ENCODE measurements at regions not wholly inside any gene's neighbourhood (a gene's known extent, or its start where the extent isn't known, plus 50 kb on each side); places are given as distances from the start of the nearest gene placed in this dataset.

DNA sequence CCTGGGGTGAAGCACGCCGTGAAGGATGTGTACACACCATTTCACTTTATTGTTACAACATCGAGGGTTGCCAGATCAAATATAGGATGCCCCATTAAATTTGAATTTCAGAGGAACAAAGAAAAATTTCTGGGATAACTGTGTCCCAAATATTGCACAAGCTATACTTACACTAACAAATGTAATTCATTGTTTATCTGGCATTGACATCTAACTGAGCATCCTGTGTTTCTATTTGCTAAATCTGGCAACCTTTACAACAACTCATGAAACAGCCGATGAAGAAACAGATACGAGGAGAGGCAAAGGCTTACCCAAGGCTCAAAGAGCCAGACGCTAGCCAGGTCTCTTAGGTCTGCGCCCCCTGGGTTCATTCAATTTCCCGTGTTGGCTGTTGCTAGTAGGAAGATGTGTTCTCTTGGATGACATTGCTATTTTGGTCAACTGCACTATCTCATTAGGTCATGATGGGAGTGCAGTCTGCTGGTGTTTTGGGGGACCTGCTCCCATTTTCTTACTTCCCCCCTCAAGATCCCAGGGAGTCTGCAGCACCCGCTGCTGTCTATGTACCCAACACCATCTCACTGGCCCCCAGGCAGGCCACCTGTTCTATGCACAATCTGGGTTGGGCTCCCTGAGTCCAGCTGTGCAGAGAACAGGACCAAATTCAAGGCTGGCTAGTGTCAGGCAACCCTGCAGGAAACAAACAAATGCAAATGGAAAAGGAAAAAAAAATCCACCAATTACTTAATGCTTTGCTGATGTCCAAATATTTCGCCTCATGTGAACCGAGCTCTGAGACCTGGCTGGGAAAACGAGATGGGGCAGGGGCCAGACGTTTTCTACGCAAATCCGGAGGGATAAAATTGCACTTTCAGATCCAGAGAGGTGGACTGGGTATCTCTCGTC is 560.9 kb downstream of the MIAT start:
- H3K9me3 ChIP-seq, result peaks cover 0 to 5% of the 10 kb centered on the region in 2 donors
- no peak for DNase-seq (ENCODE audit: low spot score)
- H3K27me3 ChIP-seq, result no peaks in the 10 kb centered on the region
- H3K4me3 ChIP-seq, result no peak overlapping the region
- TF ChIP-seq CTCF (IDR thresholded peaks at IDR 0.05), result no peak
- peaks cover 0 to 23% of the 10 kb centered on the region in 2 donors for H3K4me1 ChIP-seq
- peak overlapping the region in 1 of 2 donors; percentile 51 for H3K27ac ChIP-seq
- no peaks in the 10 kb centered on the region for H3K36me3 ChIP-seq

- no peaks in the 10 kb centered on the region for H3K27me3 ChIP-seq
- peak overlapping the region; percentile 11 to 51 for H3K27ac ChIP-seq
- no peak for DNase-seq (ENCODE audit: low spot score)
These were observed 561.6 kb downstream of the MIAT start for GRCh38 chr22:27219036-27219435.

GRCh38 chr22:27220339-27220738 is 563.0 kb downstream of the MIAT start:
- TF ChIP-seq CTCF (IDR thresholded peaks at IDR 0.05), result no peak
- Histone ChIP-seq H3K36me3 (no peaks in the 10 kb centered on the region), H3K4me1 (peaks cover 0 to 19% of the 10 kb centered on the region in 2 donors), H3K9me3 (peaks cover 0 to 7% of the 10 kb centered on the region in 2 donors), H3K27ac (peak overlapping the region in 1 of 2 donors; percentile 51), H3K4me3 (no peak overlapping the region), H3K27me3 (no peaks in the 10 kb centered on the region)
- no peak for DNase-seq (ENCODE audit: low spot score)

More at GRCh38 chr22:27219036-27219435, 561.6 kb downstream of the MIAT start:
- Histone ChIP-seq H3K9me3 (peaks cover 0 to 7% of the 10 kb centered on the region in 2 donors), H3K4me1 (peaks cover 0 to 18% of the 10 kb centered on the region in 2 donors), H3K4me3 (no peak overlapping the region), H3K36me3 (no peaks in the 10 kb centered on the region)
- TF ChIP-seq CTCF (IDR thresholded peaks at IDR 0.05), result no peak

GRCh38 chr22:27222178-27222577 is 564.8 kb downstream of the MIAT start:
- Histone ChIP-seq H3K4me1 (peaks cover 0 to 19% of the 10 kb centered on the region in 2 donors), H3K4me3 (no peak overlapping the region), H3K27me3 (no peaks in the 10 kb centered on the region), H3K27ac (no peak overlapping the region), H3K9me3 (peaks cover 0 to 7% of the 10 kb centered on the region in 2 donors), H3K36me3 (no peaks in the 10 kb centered on the region)
- no peak for DNase-seq (ENCODE audit: low spot score)
- no peak for TF ChIP-seq CTCF (IDR thresholded peaks at IDR 0.05)

DNA sequence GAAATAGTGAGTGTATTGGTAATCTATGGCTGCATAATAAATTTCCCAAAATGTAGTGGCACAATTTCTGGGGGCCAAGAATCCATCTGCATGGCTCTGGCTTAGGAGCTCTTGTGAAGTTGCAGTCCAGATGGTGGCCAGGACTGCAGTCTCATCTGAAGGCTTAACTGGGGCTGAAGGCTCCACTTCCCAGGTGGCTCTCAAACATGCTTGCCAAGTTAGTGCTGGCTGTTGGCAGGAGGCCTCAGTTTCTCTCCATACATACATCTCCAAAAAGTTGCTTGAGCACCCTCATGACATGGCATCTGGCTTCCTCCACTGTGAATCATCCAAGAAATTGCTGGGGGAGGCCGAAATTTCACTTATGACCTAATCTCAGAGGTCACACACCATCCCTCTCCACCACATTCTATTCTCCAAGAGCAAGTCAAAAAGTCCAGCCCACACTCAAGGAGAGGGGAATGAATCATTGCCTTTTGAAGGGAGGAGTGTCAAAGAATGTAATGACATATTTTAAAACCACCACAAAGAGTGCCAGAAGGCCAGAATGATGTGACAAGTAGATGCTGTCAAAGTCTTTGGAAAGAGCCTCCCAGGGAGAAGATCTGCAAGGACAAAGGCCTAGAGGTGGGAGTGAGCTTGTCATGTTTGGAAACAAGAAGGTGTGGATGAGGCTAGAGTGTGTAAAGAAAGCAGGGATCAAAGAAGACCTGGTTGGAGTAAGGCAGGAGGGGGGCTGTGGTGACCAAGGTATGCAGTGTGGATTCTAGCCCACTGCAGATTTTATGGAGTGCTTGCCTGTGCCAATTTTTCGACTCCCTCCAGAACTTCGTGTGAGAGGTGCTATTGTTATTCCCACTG is 566.2 kb downstream of the MIAT start:
- no peak for TF ChIP-seq CTCF (IDR thresholded peaks at IDR 0.05)
- H3K27ac ChIP-seq, result no peak overlapping the region
- no peak for DNase-seq (ENCODE audit: low spot score)
- H3K9me3 ChIP-seq, result peaks cover 0 to 7% of the 10 kb centered on the region in 2 donors
- no peaks in the 10 kb centered on the region for H3K36me3 ChIP-seq
- no peaks in the 10 kb centered on the region for H3K27me3 ChIP-seq
- peaks cover 0 to 15% of the 10 kb centered on the region in 2 donors for H3K4me1 ChIP-seq
- H3K4me3 ChIP-seq, result no peak overlapping the region

All from right atrium auricular region (tissue), 2 donors.